ENCODE measurements at regions not wholly inside any gene's neighbourhood (a gene's known extent, or its start where the extent isn't known, plus 50 kb on each side); places are given as distances from the start of the nearest gene placed in this dataset.
"Not testable (repeated sequence)": the region's sequence is repeated elsewhere in the genome, so short reads cannot be mapped to it uniquely, and the experiment has no call there.

- Histone ChIP-seq H3K4me1 (ENCODE audit: control insufficient read depth in 1 of 2, insufficient read depth in 2 of 2, low read length in 2 of 2) (no peaks in the 10 kb centered on the region), H3K27me3 (ENCODE audit: control insufficient read depth in 1 of 2, insufficient read depth in 2 of 2, low read length in 2 of 2) (no peaks in the 10 kb centered on the region), H3K9me3 (ENCODE audit: control insufficient read depth in 1 of 2, low read length in 2 of 2) (no peaks in the 10 kb centered on the region), H3K9ac (ENCODE audit: low read depth in 1 of 2, low read length in 2 of 2) (no peak overlapping the region), H3K4me3 (ENCODE audit: low read depth in 1 of 2, low read length in 2 of 2) (no peak overlapping the region), H3K27ac (ENCODE audit: low read depth, low read length) (no peak overlapping the region), H3K36me3 (ENCODE audit: control insufficient read depth in 1 of 2, insufficient read depth in 2 of 2, low read length in 2 of 2) (no peaks in the 10 kb centered on the region)
Measured at GRCh38 chr7:69367780-69368179, 230.5 kb upstream of the AUTS2 start.

DNA sequence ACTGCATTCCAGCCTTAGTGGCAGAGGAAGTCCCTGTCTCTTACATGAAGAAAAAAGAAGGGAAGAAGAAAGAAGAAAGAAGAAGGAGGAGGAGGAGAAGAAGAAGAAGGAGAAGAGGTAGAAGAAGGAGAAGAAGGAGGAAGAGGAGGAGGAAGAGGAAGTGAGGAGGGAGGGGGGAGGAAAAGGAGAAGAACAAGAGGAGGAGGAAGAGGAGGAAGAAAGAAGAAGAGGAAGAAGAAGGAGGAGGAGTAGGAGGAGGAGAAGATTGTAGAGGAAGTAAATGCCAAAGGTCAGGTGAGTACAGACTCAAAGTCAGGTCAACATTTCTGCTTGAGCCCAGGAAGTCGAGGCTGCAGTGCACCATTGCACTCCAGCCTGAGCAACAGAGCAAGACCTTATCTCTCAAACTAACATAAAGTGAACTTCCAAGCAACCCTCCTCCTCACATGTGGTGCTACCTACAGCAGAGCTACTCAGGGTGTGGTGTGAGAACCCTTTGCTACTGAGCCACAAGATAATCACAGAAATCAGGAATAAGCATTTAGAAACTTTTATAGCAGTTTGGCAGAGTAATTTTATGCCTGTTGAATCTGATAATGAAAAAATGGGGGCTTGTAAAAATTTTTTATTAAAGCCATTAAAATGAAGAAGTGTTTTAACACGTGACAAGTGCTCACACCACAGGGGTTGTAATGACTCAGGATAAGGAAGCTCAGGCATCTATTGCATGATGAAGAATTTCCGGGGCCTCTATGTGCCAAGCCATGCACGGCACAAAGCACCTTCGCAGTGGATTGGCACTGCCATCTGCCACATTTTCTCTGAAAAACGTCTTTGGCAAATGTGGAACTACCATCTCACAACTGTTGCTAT, 224.9 kb upstream of the AUTS2 start:
- no peaks in the 10 kb centered on the region for H3K9me3 ChIP-seq (ENCODE audit: control insufficient read depth in 1 of 2, low read length in 2 of 2)
- H3K27me3 ChIP-seq (ENCODE audit: control insufficient read depth in 1 of 2, insufficient read depth in 2 of 2, low read length in 2 of 2), result no peaks in the 10 kb centered on the region
- H3K27ac ChIP-seq (ENCODE audit: low read depth, low read length), result no peak overlapping the region
- H3K4me3 ChIP-seq (ENCODE audit: low read depth in 1 of 2, low read length in 2 of 2), result no peak overlapping the region
- H3K9ac ChIP-seq (ENCODE audit: low read depth in 1 of 2, low read length in 2 of 2), result no peak overlapping the region
- no peaks in the 10 kb centered on the region for H3K4me1 ChIP-seq (ENCODE audit: control insufficient read depth in 1 of 2, insufficient read depth in 2 of 2, low read length in 2 of 2)
- H3K36me3 ChIP-seq (ENCODE audit: control insufficient read depth in 1 of 2, insufficient read depth in 2 of 2, low read length in 2 of 2), result no peaks in the 10 kb centered on the region

- Histone ChIP-seq H3K9me3 (ENCODE audit: control insufficient read depth in 1 of 2, low read length in 2 of 2) (no peaks in the 10 kb centered on the region), H3K27ac (ENCODE audit: low read depth, low read length) (no peak overlapping the region), H3K9ac (ENCODE audit: low read depth in 1 of 2, low read length in 2 of 2) (no peak overlapping the region), H3K27me3 (ENCODE audit: control insufficient read depth in 1 of 2, insufficient read depth in 2 of 2, low read length in 2 of 2) (no peaks in the 10 kb centered on the region), H3K36me3 (ENCODE audit: control insufficient read depth in 1 of 2, insufficient read depth in 2 of 2, low read length in 2 of 2) (no peaks in the 10 kb centered on the region), H3K4me1 (ENCODE audit: control insufficient read depth in 1 of 2, insufficient read depth in 2 of 2, low read length in 2 of 2) (no peaks in the 10 kb centered on the region), H3K4me3 (ENCODE audit: low read depth in 1 of 2, low read length in 2 of 2) (no peak overlapping the region)
Measured at GRCh38 chr7:69374044-69374425, 224.2 kb upstream of the AUTS2 start.

DNA sequence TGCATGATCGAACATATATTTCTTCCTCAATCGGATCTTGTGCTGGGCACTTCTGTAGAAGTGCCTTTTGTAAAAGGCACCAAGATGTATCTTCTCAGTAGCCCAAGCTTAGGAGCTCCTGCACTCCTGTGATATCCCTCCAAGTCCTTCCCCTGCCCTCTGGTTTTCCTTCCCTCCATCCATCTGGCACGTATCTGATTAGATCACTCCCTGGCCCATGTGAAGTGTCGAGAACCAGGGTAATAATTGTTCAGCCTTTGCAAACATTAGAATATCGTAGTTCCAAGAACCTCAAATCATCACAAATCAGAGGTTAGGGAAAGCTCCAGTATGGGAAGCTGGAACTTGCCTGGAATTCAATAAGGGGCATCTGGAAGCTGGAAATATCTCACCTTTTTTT, 221.1 kb upstream of the AUTS2 start:
- Histone ChIP-seq H3K4me3 (ENCODE audit: low read depth in 1 of 2, low read length in 2 of 2) (no peak overlapping the region), H3K9ac (ENCODE audit: low read depth in 1 of 2, low read length in 2 of 2) (no peak overlapping the region), H3K9me3 (ENCODE audit: control insufficient read depth in 1 of 2, low read length in 2 of 2) (no peaks in the 10 kb centered on the region), H3K27ac (ENCODE audit: low read depth, low read length) (no peak overlapping the region), H3K36me3 (ENCODE audit: control insufficient read depth in 1 of 2, insufficient read depth in 2 of 2, low read length in 2 of 2) (no peaks in the 10 kb centered on the region), H3K4me1 (ENCODE audit: control insufficient read depth in 1 of 2, insufficient read depth in 2 of 2, low read length in 2 of 2) (no peaks in the 10 kb centered on the region), H3K27me3 (ENCODE audit: control insufficient read depth in 1 of 2, insufficient read depth in 2 of 2, low read length in 2 of 2) (no peaks in the 10 kb centered on the region)

DNA sequence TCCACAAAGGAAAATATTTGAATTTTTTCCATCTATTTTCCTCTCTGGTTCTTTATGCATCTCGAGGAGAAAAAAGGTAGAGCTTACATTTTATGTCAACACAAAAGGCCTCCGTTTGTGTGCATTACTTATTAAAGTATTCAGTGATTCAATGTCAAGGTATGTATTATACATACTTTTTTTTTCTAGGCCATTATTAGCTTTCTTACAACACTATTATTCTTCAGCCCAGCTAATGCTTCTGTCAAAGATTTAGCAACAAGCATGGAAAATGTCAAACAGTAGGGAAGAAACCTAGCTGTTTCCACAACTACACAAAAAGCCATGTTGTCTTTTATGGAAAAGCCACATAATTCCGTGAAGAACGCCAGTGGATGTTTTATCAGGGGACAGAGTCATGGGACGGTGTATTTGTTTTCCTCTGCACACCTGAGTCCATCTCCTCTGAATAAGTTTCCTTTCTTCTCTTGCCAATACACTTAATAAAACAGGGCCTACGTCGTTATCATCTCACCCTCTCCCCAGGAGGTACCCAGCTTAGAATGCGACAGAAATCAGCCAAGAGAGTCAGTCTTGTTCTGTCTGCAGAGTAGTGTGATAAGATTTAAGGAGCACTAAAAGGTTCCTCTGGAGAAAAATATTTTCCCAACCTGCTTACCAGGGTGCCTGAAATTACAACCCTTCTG, 209.7 kb upstream of the AUTS2 start:
- no peaks in the 10 kb centered on the region for H3K9me3 ChIP-seq (ENCODE audit: control insufficient read depth in 1 of 2, low read length in 2 of 2)
- H3K4me3 ChIP-seq (ENCODE audit: low read depth in 1 of 2, low read length in 2 of 2), result no peak overlapping the region
- H3K27ac ChIP-seq (ENCODE audit: low read depth, low read length), result no peak overlapping the region
- H3K27me3 ChIP-seq (ENCODE audit: control insufficient read depth in 1 of 2, insufficient read depth in 2 of 2, low read length in 2 of 2), result no peaks in the 10 kb centered on the region
- H3K9ac ChIP-seq (ENCODE audit: low read depth in 1 of 2, low read length in 2 of 2), result no peak overlapping the region
- no peaks in the 10 kb centered on the region for H3K36me3 ChIP-seq (ENCODE audit: control insufficient read depth in 1 of 2, insufficient read depth in 2 of 2, low read length in 2 of 2)
- no peaks in the 10 kb centered on the region for H3K4me1 ChIP-seq (ENCODE audit: control insufficient read depth in 1 of 2, insufficient read depth in 2 of 2, low read length in 2 of 2)

DNA sequence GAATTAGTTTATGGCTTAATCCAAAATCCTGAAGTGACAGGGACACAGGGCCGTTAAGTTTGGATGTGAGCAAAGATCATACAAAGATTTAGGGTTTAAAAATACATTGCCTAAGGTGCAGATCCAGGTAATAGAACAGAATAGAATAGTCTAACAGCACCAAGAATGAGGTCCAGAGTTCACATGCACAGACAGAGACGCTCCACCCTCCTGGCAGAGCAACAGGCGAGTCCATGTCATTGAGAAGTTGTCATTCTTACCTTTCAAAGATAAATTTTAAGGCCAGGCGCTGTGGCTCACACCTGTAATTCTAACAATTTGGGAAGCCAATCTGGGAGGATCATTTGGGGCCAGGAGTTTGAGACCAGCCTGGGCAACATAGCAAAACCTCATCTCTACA, 209.1 kb upstream of the AUTS2 start:
- no peak overlapping the region for H3K4me3 ChIP-seq (ENCODE audit: low read depth in 1 of 2, low read length in 2 of 2)
- H3K36me3 ChIP-seq (ENCODE audit: control insufficient read depth in 1 of 2, insufficient read depth in 2 of 2, low read length in 2 of 2), result no peaks in the 10 kb centered on the region
- H3K9ac ChIP-seq (ENCODE audit: low read depth in 1 of 2, low read length in 2 of 2), result no peak overlapping the region
- no peak overlapping the region for H3K27ac ChIP-seq (ENCODE audit: low read depth, low read length)
- no peaks in the 10 kb centered on the region for H3K9me3 ChIP-seq (ENCODE audit: control insufficient read depth in 1 of 2, low read length in 2 of 2)
- H3K27me3 ChIP-seq (ENCODE audit: control insufficient read depth in 1 of 2, insufficient read depth in 2 of 2, low read length in 2 of 2), result no peaks in the 10 kb centered on the region
- H3K4me1 ChIP-seq (ENCODE audit: control insufficient read depth in 1 of 2, insufficient read depth in 2 of 2, low read length in 2 of 2), result no peaks in the 10 kb centered on the region

GRCh38 chr7:69393912-69394311, 204.4 kb upstream of the AUTS2 start:
- not testable (repeated sequence) for H3K27ac ChIP-seq (ENCODE audit: low read depth, low read length); H3K27me3 ChIP-seq (ENCODE audit: control insufficient read depth in 1 of 2, insufficient read depth in 2 of 2, low read length in 2 of 2); H3K4me1 ChIP-seq (ENCODE audit: control insufficient read depth in 1 of 2, insufficient read depth in 2 of 2, low read length in 2 of 2)

DNA sequence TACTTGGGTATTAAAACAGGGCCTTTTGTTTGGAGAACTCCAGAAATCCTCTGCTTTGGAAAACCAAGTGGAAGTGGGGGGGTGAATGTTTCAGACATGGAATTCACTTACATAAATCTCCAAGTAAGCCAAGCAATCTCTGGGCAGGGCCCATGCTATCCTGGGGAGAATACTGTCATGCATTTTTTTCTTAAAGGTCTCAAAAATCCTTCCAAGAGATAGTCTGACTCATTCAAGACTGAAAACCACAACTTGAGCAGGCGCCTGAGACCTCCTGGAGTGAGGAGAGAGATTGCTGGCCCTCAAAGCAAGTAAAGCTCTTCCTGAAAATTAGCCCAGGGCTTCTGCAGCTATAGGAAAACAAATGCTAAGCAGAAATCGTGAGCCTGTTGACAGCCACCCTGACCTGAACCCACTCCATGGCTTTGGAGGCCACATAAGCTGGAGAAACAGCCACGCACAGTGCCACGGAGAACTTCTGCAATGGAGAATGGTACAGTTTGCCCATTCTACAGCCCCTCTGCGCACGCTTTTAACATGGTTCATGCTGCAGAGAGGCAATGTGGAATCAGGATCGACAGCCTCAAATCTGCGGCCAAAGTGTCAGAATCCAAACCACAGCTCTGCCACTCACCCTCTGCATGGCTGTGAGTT, 203.1 kb upstream of the AUTS2 start:
- Histone ChIP-seq H3K27me3 (ENCODE audit: control insufficient read depth in 1 of 2, insufficient read depth in 2 of 2, low read length in 2 of 2) (no peaks in the 10 kb centered on the region), H3K4me3 (ENCODE audit: low read depth in 1 of 2, low read length in 2 of 2) (no peak overlapping the region), H3K27ac (ENCODE audit: low read depth, low read length) (no peak overlapping the region), H3K9me3 (ENCODE audit: control insufficient read depth in 1 of 2, low read length in 2 of 2) (no peaks in the 10 kb centered on the region), H3K36me3 (ENCODE audit: control insufficient read depth in 1 of 2, insufficient read depth in 2 of 2, low read length in 2 of 2) (no peaks in the 10 kb centered on the region), H3K9ac (ENCODE audit: low read depth in 1 of 2, low read length in 2 of 2) (no peak overlapping the region), H3K4me1 (ENCODE audit: control insufficient read depth in 1 of 2, insufficient read depth in 2 of 2, low read length in 2 of 2) (no peaks in the 10 kb centered on the region)

More at GRCh38 chr7:69393912-69394311, 204.4 kb upstream of the AUTS2 start:
- not testable (repeated sequence) for H3K9ac ChIP-seq (ENCODE audit: low read depth in 1 of 2, low read length in 2 of 2); H3K9me3 ChIP-seq (ENCODE audit: control insufficient read depth in 1 of 2, low read length in 2 of 2); H3K36me3 ChIP-seq (ENCODE audit: control insufficient read depth in 1 of 2, insufficient read depth in 2 of 2, low read length in 2 of 2); H3K4me3 ChIP-seq (ENCODE audit: low read depth in 1 of 2, low read length in 2 of 2)

- Histone ChIP-seq H3K4me3 (ENCODE audit: low read depth in 1 of 2, low read length in 2 of 2) (no peak overlapping the region), H3K9me3 (ENCODE audit: control insufficient read depth in 1 of 2, low read length in 2 of 2) (no peaks in the 10 kb centered on the region)
Measured at GRCh38 chr7:69398986-69399385, 199.3 kb upstream of the AUTS2 start.

DNA sequence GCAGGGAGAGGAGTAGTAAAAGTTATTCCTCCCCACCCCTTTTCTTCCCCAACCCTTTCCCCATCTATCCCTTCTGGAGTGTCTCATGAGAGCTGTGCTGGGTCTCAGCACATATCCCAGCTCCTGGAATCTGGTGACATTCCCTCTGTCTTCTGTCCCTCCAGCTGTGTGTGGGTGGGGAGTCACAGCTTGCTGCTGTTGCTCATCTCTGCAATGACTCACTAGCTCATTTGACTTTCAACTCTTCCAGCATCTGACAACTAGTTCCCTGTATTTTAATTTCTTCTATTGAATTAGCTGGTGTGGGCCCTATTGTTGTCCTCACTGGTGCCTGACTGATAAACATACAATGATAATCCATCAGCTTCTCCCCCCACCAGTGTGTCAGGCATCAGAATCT, 198.9 kb upstream of the AUTS2 start:
- Histone ChIP-seq H3K27me3 (ENCODE audit: control insufficient read depth in 1 of 2, insufficient read depth in 2 of 2, low read length in 2 of 2) (no peaks in the 10 kb centered on the region), H3K9ac (ENCODE audit: low read depth in 1 of 2, low read length in 2 of 2) (no peak overlapping the region), H3K4me3 (ENCODE audit: low read depth in 1 of 2, low read length in 2 of 2) (no peak overlapping the region), H3K27ac (ENCODE audit: low read depth, low read length) (no peak overlapping the region), H3K36me3 (ENCODE audit: control insufficient read depth in 1 of 2, insufficient read depth in 2 of 2, low read length in 2 of 2) (no peaks in the 10 kb centered on the region), H3K4me1 (ENCODE audit: control insufficient read depth in 1 of 2, insufficient read depth in 2 of 2, low read length in 2 of 2) (no peaks in the 10 kb centered on the region), H3K9me3 (ENCODE audit: control insufficient read depth in 1 of 2, low read length in 2 of 2) (no peaks in the 10 kb centered on the region)

More at GRCh38 chr7:69398986-69399385, 199.3 kb upstream of the AUTS2 start:
- no peaks in the 10 kb centered on the region for H3K27me3 ChIP-seq (ENCODE audit: control insufficient read depth in 1 of 2, insufficient read depth in 2 of 2, low read length in 2 of 2)
- H3K9ac ChIP-seq (ENCODE audit: low read depth in 1 of 2, low read length in 2 of 2), result no peak overlapping the region
- no peak overlapping the region for H3K27ac ChIP-seq (ENCODE audit: low read depth, low read length)
- H3K4me1 ChIP-seq (ENCODE audit: control insufficient read depth in 1 of 2, insufficient read depth in 2 of 2, low read length in 2 of 2), result no peaks in the 10 kb centered on the region
- no peaks in the 10 kb centered on the region for H3K36me3 ChIP-seq (ENCODE audit: control insufficient read depth in 1 of 2, insufficient read depth in 2 of 2, low read length in 2 of 2)
